Prostate gland (tissue), 2 donors: ENCODE measurements at regions not wholly inside any gene's neighbourhood (a gene's known extent, or its start where the extent isn't known, plus 50 kb on each side); places are given as distances from the start of the nearest gene placed in this dataset.

Experiments used
- POLR2A ChIP-seq: fragments of 450-650 bp; IDR thresholded peaks from one replicate; pipeline ENCODE4 v1.6.1; 2016; ENCODE audit warnings: antibody characterized with exemption, mild to moderate bottlenecking
- TF ChIP-seq, protein P1 (sequence below), 4 experiments: fragments of 200-600 bp in 2 of 4; fragments of 450-650 bp in 2 of 4; sonication (generic) in 2 of 4; IDR thresholded peaks; 1 replicate in 3 of 4; 2 replicates in 1 of 4; pipeline ENCODE4 v1.5.1; 2016 to 2019; ENCODE audit warnings: antibody characterized with exemption in 4 of 4, mild to moderate bottlenecking in 2 of 4, moderate library complexity in 2 of 4

DNA sequence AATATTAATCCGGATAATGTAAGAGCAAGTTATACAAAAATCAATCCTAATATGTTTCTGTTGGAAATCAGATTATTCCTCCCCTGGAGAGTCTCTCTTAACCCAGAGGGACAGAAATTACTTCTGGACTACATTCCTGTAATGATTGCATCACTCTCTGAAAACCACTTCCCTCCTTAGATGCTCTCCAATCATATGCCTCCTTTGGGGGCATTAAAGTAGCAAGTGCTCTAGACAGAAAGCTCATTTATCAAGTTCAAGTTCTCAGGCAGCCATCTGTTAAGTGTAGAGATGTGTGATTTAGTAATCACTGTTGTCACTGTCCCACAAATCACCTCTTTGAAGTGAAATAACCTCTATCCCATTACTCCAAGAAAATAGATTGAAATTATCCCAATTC, 247.1 kb downstream of the SLCO4C1 start:
- TF ChIP-seq, protein P1, sequence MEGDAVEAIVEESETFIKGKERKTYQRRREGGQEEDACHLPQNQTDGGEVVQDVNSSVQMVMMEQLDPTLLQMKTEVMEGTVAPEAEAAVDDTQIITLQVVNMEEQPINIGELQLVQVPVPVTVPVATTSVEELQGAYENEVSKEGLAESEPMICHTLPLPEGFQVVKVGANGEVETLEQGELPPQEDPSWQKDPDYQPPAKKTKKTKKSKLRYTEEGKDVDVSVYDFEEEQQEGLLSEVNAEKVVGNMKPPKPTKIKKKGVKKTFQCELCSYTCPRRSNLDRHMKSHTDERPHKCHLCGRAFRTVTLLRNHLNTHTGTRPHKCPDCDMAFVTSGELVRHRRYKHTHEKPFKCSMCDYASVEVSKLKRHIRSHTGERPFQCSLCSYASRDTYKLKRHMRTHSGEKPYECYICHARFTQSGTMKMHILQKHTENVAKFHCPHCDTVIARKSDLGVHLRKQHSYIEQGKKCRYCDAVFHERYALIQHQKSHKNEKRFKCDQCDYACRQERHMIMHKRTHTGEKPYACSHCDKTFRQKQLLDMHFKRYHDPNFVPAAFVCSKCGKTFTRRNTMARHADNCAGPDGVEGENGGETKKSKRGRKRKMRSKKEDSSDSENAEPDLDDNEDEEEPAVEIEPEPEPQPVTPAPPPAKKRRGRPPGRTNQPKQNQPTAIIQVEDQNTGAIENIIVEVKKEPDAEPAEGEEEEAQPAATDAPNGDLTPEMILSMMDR (IDR thresholded peaks at IDR 0.05): no peak
- no peak for TF ChIP-seq POLR2A
